ENCODE measurements at regions not wholly inside any gene's neighbourhood (a gene's known extent, or its start where the extent isn't known, plus 50 kb on each side); places are given as distances from the start of the nearest gene placed in this dataset.

- Histone ChIP-seq H3K9me3 (ENCODE audit: low read length) (no peaks in the 10 kb centered on the region), H3K36me3 (ENCODE audit: insufficient read depth, low read length) (no peaks in the 10 kb centered on the region), H3K4me3 (ENCODE audit: low read length) (no peak overlapping the region), H3K27me3 (ENCODE audit: insufficient read depth, low read length) (peaks cover 39% of the 10 kb centered on the region), H2AFZ (ENCODE audit: low read depth, low read length) (no peak overlapping the region), H3K4me1 (ENCODE audit: insufficient read depth, low read length) (no peaks in the 10 kb centered on the region)
Measured at GRCh38 chr17:79524213-79525187, 86.4 kb downstream of the RBFOX3 start.

- no peak overlapping the region for H2AFZ ChIP-seq (ENCODE audit: low read depth, low read length)
- H3K9me3 ChIP-seq (ENCODE audit: low read length), result no peaks in the 10 kb centered on the region
- H3K4me1 ChIP-seq (ENCODE audit: insufficient read depth, low read length), result no peaks in the 10 kb centered on the region
- H3K27me3 ChIP-seq (ENCODE audit: insufficient read depth, low read length), result peaks cover 50% of the 10 kb centered on the region
- no peaks in the 10 kb centered on the region for H3K36me3 ChIP-seq (ENCODE audit: insufficient read depth, low read length)
- H3K4me3 ChIP-seq (ENCODE audit: low read length), result no peak overlapping the region
Measured at GRCh38 chr17:79522414-79522813, 88.4 kb downstream of the RBFOX3 start.

- peaks cover 46% of the 10 kb centered on the region for H3K27me3 ChIP-seq (ENCODE audit: insufficient read depth, low read length)
- no peak overlapping the region for H3K4me3 ChIP-seq (ENCODE audit: low read length)
- H3K4me1 ChIP-seq (ENCODE audit: insufficient read depth, low read length), result peaks cover 5% of the 10 kb centered on the region
- no peaks in the 10 kb centered on the region for H3K9me3 ChIP-seq (ENCODE audit: low read length)
- H3K36me3 ChIP-seq (ENCODE audit: insufficient read depth, low read length), result no peaks in the 10 kb centered on the region
- no peak overlapping the region for H2AFZ ChIP-seq (ENCODE audit: low read depth, low read length)
Measured at GRCh38 chr17:79521225-79521624, 89.6 kb downstream of the RBFOX3 start.

GRCh38 chr17:79520167-79521165, 90.4 kb downstream of the RBFOX3 start:
- Histone ChIP-seq H3K27me3 (ENCODE audit: insufficient read depth, low read length) (peaks cover 41% of the 10 kb centered on the region), H3K9me3 (ENCODE audit: low read length) (no peaks in the 10 kb centered on the region), H2AFZ (ENCODE audit: low read depth, low read length) (no peak overlapping the region), H3K4me3 (ENCODE audit: low read length) (no peak overlapping the region), H3K36me3 (ENCODE audit: insufficient read depth, low read length) (no peaks in the 10 kb centered on the region), H3K4me1 (ENCODE audit: insufficient read depth, low read length) (peaks cover 10% of the 10 kb centered on the region)

- Histone ChIP-seq H3K9me3 (ENCODE audit: low read length) (no peaks in the 10 kb centered on the region), H3K4me1 (ENCODE audit: insufficient read depth, low read length) (peaks cover 10% of the 10 kb centered on the region), H3K4me3 (ENCODE audit: low read length) (no peak overlapping the region), H3K27me3 (ENCODE audit: insufficient read depth, low read length) (peaks cover 37% of the 10 kb centered on the region), H3K36me3 (ENCODE audit: insufficient read depth, low read length) (no peaks in the 10 kb centered on the region), H2AFZ (ENCODE audit: low read depth, low read length) (no peak overlapping the region)
Measured at GRCh38 chr17:79519601-79520000, 91.2 kb downstream of the RBFOX3 start.

- Histone ChIP-seq H3K36me3 (ENCODE audit: insufficient read depth, low read length) (no peaks in the 10 kb centered on the region), H3K4me3 (ENCODE audit: low read length) (no peak overlapping the region), H2AFZ (ENCODE audit: low read depth, low read length) (no peak overlapping the region), H3K4me1 (ENCODE audit: insufficient read depth, low read length) (peaks cover 10% of the 10 kb centered on the region), H3K27me3 (ENCODE audit: insufficient read depth, low read length) (peaks cover 31% of the 10 kb centered on the region), H3K9me3 (ENCODE audit: low read length) (peaks cover under 1% of the 10 kb centered on the region)
Measured at GRCh38 chr17:79518585-79519523, 92.0 kb downstream of the RBFOX3 start.

GRCh38 chr17:79517827-79518584, 92.8 kb downstream of the RBFOX3 start:
- peaks cover 10% of the 10 kb centered on the region for H3K4me1 ChIP-seq (ENCODE audit: insufficient read depth, low read length)
- H3K27me3 ChIP-seq (ENCODE audit: insufficient read depth, low read length), result peaks cover 24% of the 10 kb centered on the region
- H3K36me3 ChIP-seq (ENCODE audit: insufficient read depth, low read length), result no peaks in the 10 kb centered on the region
- H3K4me3 ChIP-seq (ENCODE audit: low read length), result no peak overlapping the region
- H3K9me3 ChIP-seq (ENCODE audit: low read length), result peaks cover 5% of the 10 kb centered on the region
- no peak overlapping the region for H2AFZ ChIP-seq (ENCODE audit: low read depth, low read length)

GRCh38 chr17:79515646-79516571, 94.9 kb downstream of the RBFOX3 start:
- Histone ChIP-seq H3K4me1 (ENCODE audit: insufficient read depth, low read length) (peaks cover 10% of the 10 kb centered on the region), H2AFZ (ENCODE audit: low read depth, low read length) (no peak overlapping the region), H3K9me3 (ENCODE audit: low read length) (peaks cover 6% of the 10 kb centered on the region), H3K36me3 (ENCODE audit: insufficient read depth, low read length) (no peaks in the 10 kb centered on the region), H3K4me3 (ENCODE audit: low read length) (no peak overlapping the region), H3K27me3 (ENCODE audit: insufficient read depth, low read length) (peaks cover 14% of the 10 kb centered on the region)

- H3K4me1 ChIP-seq (ENCODE audit: insufficient read depth, low read length), result peaks cover 10% of the 10 kb centered on the region
- H3K36me3 ChIP-seq (ENCODE audit: insufficient read depth, low read length), result no peaks in the 10 kb centered on the region
- H3K9me3 ChIP-seq (ENCODE audit: low read length), result peaks cover 6% of the 10 kb centered on the region
- H3K27me3 ChIP-seq (ENCODE audit: insufficient read depth, low read length), result peaks cover 15% of the 10 kb centered on the region
- H3K4me3 ChIP-seq (ENCODE audit: low read length), result no peak overlapping the region
- no peak overlapping the region for H2AFZ ChIP-seq (ENCODE audit: low read depth, low read length)
Measured at GRCh38 chr17:79515110-79515509, 95.7 kb downstream of the RBFOX3 start.

GRCh38 chr17:79513820-79514535, 96.9 kb downstream of the RBFOX3 start:
- Histone ChIP-seq H2AFZ (ENCODE audit: low read depth, low read length) (no peak overlapping the region), H3K27me3 (ENCODE audit: insufficient read depth, low read length) (peaks cover 11% of the 10 kb centered on the region), H3K9me3 (ENCODE audit: low read length) (peaks cover 6% of the 10 kb centered on the region), H3K36me3 (ENCODE audit: insufficient read depth, low read length) (no peaks in the 10 kb centered on the region), H3K4me1 (ENCODE audit: insufficient read depth, low read length) (peaks cover 10% of the 10 kb centered on the region), H3K4me3 (ENCODE audit: low read length) (no peak overlapping the region)
